ENCODE measurements at regions not wholly inside any gene's neighbourhood (a gene's known extent, or its start where the extent isn't known, plus 50 kb on each side); places are given as distances from the start of the nearest gene placed in this dataset.

DNA sequence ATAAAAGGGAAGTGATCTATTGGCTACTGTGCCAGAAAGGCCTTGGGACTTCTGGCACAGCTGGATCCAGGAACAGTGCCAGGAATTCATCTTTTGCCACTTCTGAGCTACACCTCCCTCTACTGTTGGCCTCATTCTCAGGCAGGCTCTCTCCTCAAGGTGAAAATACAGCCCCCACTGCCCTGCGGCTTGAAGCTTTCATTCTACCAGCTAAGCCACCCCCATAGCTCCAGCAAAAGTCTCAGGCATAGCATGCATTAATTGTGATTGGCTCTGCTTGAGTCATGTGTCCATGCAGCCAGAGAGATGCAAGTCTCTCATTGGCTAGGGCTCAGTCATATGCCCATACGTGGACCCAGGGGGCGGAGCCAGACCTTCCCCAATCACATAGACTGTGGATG is 142.4 kb downstream of the TPRA1 start:
- H3K36me3 ChIP-seq = no peaks in the 10 kb centered on the region
- H3K9ac ChIP-seq (ENCODE audit: low read depth in 2 of 2, low read length in 2 of 2) = no peak overlapping the region
- intact Hi-C loops (cut with DNase I) = no loop called here
- H3K27ac ChIP-seq = no peak overlapping the region
- H3K4me3 ChIP-seq = no peak overlapping the region
- TF ChIP-seq, protein P1, sequence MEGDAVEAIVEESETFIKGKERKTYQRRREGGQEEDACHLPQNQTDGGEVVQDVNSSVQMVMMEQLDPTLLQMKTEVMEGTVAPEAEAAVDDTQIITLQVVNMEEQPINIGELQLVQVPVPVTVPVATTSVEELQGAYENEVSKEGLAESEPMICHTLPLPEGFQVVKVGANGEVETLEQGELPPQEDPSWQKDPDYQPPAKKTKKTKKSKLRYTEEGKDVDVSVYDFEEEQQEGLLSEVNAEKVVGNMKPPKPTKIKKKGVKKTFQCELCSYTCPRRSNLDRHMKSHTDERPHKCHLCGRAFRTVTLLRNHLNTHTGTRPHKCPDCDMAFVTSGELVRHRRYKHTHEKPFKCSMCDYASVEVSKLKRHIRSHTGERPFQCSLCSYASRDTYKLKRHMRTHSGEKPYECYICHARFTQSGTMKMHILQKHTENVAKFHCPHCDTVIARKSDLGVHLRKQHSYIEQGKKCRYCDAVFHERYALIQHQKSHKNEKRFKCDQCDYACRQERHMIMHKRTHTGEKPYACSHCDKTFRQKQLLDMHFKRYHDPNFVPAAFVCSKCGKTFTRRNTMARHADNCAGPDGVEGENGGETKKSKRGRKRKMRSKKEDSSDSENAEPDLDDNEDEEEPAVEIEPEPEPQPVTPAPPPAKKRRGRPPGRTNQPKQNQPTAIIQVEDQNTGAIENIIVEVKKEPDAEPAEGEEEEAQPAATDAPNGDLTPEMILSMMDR (IDR thresholded peaks at IDR 0.05) = no peak
- DNase-seq = no peak
- no peaks in the 10 kb centered on the region for H3K9me3 ChIP-seq
- no peaks in the 10 kb centered on the region for H3K4me1 ChIP-seq
- no peaks in the 10 kb centered on the region for H3K27me3 ChIP-seq

- TF ChIP-seq, protein P1 (IDR thresholded peaks at IDR 0.05) = no peak
- Histone ChIP-seq H3K27ac (no peak overlapping the region), H3K9ac (ENCODE audit: low read depth in 2 of 2, low read length in 2 of 2) (no peak overlapping the region), H3K4me3 (no peak overlapping the region), H3K36me3 (no peaks in the 10 kb centered on the region), H3K27me3 (no peaks in the 10 kb centered on the region), H3K9me3 (no peaks in the 10 kb centered on the region), H3K4me1 (no peaks in the 10 kb centered on the region)
- intact Hi-C loops (cut with DNase I) = no loop called here
- no peak for DNase-seq
These were observed 143.8 kb downstream of the TPRA1 start for GRCh38 chr3:127446756-127447155.

DNA sequence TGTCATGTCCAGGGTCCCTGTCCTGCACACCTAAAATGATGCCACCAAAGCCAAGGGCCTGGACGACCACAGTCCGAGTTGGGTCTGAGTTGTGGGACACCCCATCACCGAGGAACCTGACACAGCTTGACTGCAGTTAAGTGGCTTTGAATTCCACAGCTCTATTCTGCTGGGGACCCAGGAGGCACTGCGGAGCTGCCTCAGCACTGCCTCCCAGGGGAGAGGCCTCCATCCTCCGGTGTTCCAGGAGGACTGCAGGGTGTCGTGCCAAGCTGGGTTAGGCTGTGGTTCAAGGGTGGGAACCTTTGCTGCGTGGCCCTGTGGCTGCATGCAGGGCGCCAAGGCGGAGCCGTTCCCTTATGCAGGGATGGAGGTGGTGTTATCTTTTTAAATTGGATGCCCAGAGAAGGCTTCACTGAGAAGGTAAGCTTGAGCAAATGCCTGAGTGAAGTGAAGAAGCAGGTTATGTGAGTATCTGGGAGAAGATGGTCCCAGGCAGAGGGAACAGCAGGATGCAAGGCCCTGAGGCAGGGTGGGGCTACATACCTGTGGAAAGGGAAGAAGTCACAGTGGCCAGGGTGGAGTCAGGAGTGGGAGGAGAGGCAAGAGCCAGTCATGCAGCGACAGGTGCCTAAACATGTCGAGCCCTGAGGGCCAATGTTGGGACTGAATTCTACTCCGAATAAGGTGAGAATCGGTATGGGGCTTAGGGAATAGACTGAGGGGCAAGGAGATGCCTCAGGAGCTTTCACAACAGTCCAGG is 144.8 kb downstream of the TPRA1 start:
- intact Hi-C loops (cut with DNase I) = no loop called here
- Histone ChIP-seq H3K9ac (ENCODE audit: low read depth in 2 of 2, low read length in 2 of 2) (no peak overlapping the region), H3K36me3 (no peaks in the 10 kb centered on the region), H3K9me3 (no peaks in the 10 kb centered on the region), H3K4me3 (no peak overlapping the region), H3K27ac (no peak overlapping the region), H3K27me3 (no peaks in the 10 kb centered on the region), H3K4me1 (no peaks in the 10 kb centered on the region)
- TF ChIP-seq, protein P1 (IDR thresholded peaks at IDR 0.05) = no peak
- no peak for DNase-seq

DNA sequence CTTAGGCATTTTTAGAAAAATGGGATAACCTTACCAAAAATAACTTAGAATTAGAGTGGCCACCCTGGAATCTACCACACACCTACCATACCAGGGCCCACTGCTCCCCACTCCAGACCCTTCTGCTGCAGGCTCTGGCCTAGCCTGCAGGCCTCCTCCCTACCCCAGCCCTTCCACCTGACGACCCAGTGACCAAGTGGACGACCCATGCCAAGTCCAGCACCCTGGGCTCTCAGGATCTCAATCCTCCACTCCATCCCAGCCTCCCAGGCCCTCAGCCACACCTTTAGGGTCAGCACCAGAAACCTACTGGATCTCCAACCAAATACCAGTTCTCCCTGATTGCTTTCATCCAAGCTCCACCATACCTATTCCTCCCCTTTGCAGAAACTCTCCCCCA is 145.8 kb downstream of the TPRA1 start:
- no peak for DNase-seq
- Histone ChIP-seq H3K9ac (ENCODE audit: low read depth in 2 of 2, low read length in 2 of 2) (no peak overlapping the region), H3K4me1 (no peaks in the 10 kb centered on the region), H3K4me3 (no peak overlapping the region), H3K27me3 (no peaks in the 10 kb centered on the region), H3K9me3 (no peaks in the 10 kb centered on the region), H3K36me3 (no peaks in the 10 kb centered on the region), H3K27ac (no peak overlapping the region)
- intact Hi-C loops (cut with DNase I) = no loop called here
- TF ChIP-seq, protein P1 (IDR thresholded peaks at IDR 0.05) = no peak

DNA sequence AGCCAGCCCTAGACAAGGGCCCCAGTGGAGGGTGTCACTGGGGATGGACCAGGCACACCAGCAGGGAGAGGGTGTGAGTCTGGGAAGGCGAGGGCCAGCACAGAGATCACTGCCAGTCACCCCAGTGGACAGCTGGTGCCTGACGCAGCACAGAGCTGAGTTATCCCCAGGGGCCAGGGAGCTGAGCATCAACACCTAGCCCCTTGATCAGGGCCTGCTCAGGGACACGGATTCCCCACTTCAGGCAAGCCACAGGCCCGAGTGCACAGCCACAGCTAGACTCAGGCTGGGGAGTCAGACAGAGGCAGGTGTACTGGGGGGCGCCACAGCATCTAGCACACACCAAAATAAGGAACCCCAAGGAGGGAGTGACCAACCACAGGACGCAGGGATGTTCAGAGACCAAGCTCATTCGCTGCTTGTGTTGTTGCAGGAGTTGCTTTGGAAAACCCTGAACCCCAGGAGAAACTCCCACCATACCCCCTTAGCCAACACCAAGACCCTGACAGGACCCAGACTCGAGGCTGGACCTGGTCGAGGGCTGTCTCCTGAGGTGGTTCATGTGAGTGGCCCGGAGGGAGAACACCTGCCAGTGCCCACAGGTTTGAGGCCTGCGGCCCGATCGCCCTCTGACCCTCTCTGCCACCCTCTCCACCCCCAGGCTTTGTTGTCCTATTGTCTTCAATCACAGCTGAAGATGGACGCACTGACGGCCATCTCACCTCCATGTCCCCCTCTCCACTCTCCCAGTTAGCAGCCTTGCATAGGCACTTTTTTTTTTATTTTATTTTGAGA is 146.8 kb downstream of the TPRA1 start:
- H3K4me1 ChIP-seq = no peaks in the 10 kb centered on the region

More for the DNA sequence above, 146.8 kb downstream of the TPRA1 start:
- Histone ChIP-seq H3K9me3 (no peaks in the 10 kb centered on the region), H3K4me3 (no peak overlapping the region), H3K36me3 (no peaks in the 10 kb centered on the region), H3K27ac (no peak overlapping the region), H3K27me3 (no peaks in the 10 kb centered on the region), H3K9ac (ENCODE audit: low read depth in 2 of 2, low read length in 2 of 2) (no peak overlapping the region)
- no peak for DNase-seq
- TF ChIP-seq, protein P1 (IDR thresholded peaks at IDR 0.05) = no peak
- intact Hi-C loops (cut with DNase I) = no loop called here
